CD1c-positive myeloid dendritic cell (primary cell): ENCODE measurements at regions not wholly inside any gene's neighbourhood (a gene's known extent, or its start where the extent isn't known, plus 50 kb on each side); places are given as distances from the start of the nearest gene placed in this dataset.

Experiments
- DNase-seq: peaks from one replicate; pipeline ENCODE4 v3.0.0-alpha.2; 2016; ENCODE audit errors: extremely low spot score

DNA sequence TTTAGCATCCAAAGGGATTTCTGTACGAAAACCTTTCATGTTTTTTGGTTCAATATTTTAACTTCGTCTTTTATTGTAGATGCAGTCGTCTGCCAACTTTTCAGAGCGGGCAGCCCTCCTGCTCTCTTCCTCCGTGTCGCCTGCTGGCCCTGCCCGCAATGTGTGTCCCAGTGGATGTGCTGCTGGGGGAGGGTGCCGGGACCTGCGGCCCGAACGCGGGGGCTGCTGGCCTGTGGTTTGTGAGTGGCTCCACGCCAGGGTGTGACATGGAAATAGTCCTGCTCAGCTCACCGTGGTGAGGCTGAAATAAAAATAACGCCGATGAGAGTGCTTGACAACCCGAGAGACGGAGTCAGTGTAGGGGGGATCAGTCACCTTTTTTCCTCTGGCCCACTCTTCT lies 59.7 kb upstream of the GRPEL1 start:
- DNase-seq = no peak

DNA sequence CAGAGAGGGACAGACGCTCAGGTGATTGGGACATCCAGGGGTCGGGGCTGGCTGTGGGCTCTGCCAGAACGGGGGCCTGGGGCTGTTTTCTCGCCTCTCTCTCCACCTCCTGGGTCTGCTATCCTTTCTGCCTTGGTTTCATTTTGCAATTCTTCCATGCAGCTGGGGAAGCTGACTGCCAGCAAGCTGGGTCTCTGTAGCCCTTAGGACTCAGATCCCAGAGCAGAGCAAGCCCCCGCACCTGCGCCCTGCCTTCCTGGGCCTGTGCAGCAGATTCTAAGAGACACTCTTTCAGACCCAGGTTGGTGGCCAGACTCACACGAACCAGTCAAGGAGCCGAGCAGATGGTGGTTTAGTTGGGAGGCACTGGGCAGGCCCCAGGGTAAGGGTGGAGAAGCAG lies 59.1 kb upstream of the GRPEL1 start:
- DNase-seq = no peak

- DNase-seq = no peak
These were observed 57.0 kb upstream of the GRPEL1 start for GRCh38 chr4:7124689-7125442.

GRCh38 chr4:7121866-7122653 lies 54.2 kb upstream of the GRPEL1 start:
- no peak for DNase-seq

DNA sequence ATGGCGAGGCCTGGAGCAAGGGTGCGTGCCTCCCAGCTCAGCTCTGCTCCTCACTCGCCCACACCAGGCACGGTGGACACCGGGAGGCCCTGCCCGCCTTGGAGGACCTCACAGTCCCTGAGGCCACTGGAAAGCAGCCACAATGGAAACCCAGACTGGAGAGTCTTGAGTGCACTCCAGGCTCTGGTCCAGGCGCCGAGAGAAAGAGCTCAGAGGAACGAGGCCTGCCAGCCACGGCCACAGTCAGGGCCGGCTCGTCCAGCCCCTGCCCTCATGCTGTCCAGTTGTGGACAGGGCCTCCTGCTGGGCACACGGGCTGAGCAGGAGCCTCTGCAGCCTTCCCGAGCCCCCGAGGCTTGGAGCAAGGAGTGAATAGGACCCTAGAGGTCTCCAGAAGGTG lies 53.3 kb upstream of the GRPEL1 start:
- no peak for DNase-seq

- DNase-seq = no peak
These were observed 52.5 kb upstream of the GRPEL1 start for GRCh38 chr4:7120341-7120740.

GRCh38 chr4:7118013-7118832 lies 50.4 kb upstream of the GRPEL1 start:
- DNase-seq = no peak
